ENCODE measurements at regions not wholly inside any gene's neighbourhood (a gene's known extent, or its start where the extent isn't known, plus 50 kb on each side); places are given as distances from the start of the nearest gene placed in this dataset.

- ATAC-seq (no peak), DNase-seq (no peak)
- H3K9me3 ChIP-seq: no peaks in the 10 kb centered on the region
- intact Hi-C loops (cut with DNase I): loop anchor here in 1 of 2 donors (10.0 kb wide), 1 partner anchor 372 kb away; no protein-coding TSS in a partner anchor
- TF ChIP-seq CTCF (IDR thresholded peaks at IDR 0.05) (no peak), POLR2A (IDR thresholded peaks at IDR 0.05) (no peak)
- no peaks in the 10 kb centered on the region for H3K4me1 ChIP-seq
- WGBS (ENCODE audit: insufficient coverage, low coverage, low lambda C conversion rate, missing lambda C conversion rate): 92% methylated on average over 2 of the region's 2 CpGs
- H3K27ac ChIP-seq: no peak overlapping the region
- H3K27me3 ChIP-seq: no peaks in the 10 kb centered on the region
- no peak overlapping the region for H3K4me3 ChIP-seq
- H3K36me3 ChIP-seq: no peaks in the 10 kb centered on the region
These were observed 150.2 kb upstream of the SLCO3A1 start for GRCh38 chr15:91703274-91703673.

- ATAC-seq: no peak
- Histone ChIP-seq H3K36me3 (no peaks in the 10 kb centered on the region), H3K27me3 (no peaks in the 10 kb centered on the region), H3K4me1 (no peaks in the 10 kb centered on the region), H3K27ac (no peak overlapping the region), H3K9me3 (no peaks in the 10 kb centered on the region), H3K4me3 (no peak overlapping the region)
- TF ChIP-seq POLR2A (IDR thresholded peaks at IDR 0.05) (no peak), CTCF (IDR thresholded peaks at IDR 0.05) (no peak)
- DNase-seq: no peak
- 64% methylated on average over 4 of the region's 5 CpGs for WGBS (ENCODE audit: insufficient coverage, low coverage, low lambda C conversion rate, missing lambda C conversion rate)
- intact Hi-C loops (cut with DNase I): loop anchor here in 1 of 2 donors (10.0 kb wide), 1 partner anchor 370 kb away; no protein-coding TSS in a partner anchor
These were observed 149.2 kb upstream of the SLCO3A1 start for GRCh38 chr15:91704343-91704742.

- TF ChIP-seq CTCF (IDR thresholded peaks at IDR 0.05) (peak; percentile 82 to 89 (median 88)), POLR2A (IDR thresholded peaks at IDR 0.05) (no peak)
- no peak overlapping the region for H3K4me3 ChIP-seq
- no peaks in the 10 kb centered on the region for H3K27me3 ChIP-seq
- WGBS (ENCODE audit: insufficient coverage, low coverage, low lambda C conversion rate, missing lambda C conversion rate): 17% methylated on average over 9 of the region's 9 CpGs
- no peaks in the 10 kb centered on the region for H3K4me1 ChIP-seq
- H3K27ac ChIP-seq: no peak overlapping the region
- peak; percentile 88 to 95 (median 93) for ATAC-seq
- no peaks in the 10 kb centered on the region for H3K36me3 ChIP-seq
- peak; percentile 61 to 74 (median 63) for DNase-seq
- H3K9me3 ChIP-seq: no peaks in the 10 kb centered on the region
- intact Hi-C loops (cut with DNase I): loop anchor here in 1 of 2 donors (10.0 kb wide), 1 partner anchor 368 kb away; no protein-coding TSS in a partner anchor
These were observed 147.0 kb upstream of the SLCO3A1 start for GRCh38 chr15:91706322-91707032.

- no peak for TF ChIP-seq POLR2A (IDR thresholded peaks at IDR 0.05)
- TF ChIP-seq CTCF (IDR thresholded peaks at IDR 0.05): no peak
- 33% methylated on average over 3 of the region's 3 CpGs for WGBS (ENCODE audit: insufficient coverage, low coverage, low lambda C conversion rate, missing lambda C conversion rate)
- Histone ChIP-seq H3K27ac (no peak overlapping the region), H3K4me3 (no peak overlapping the region), H3K36me3 (no peaks in the 10 kb centered on the region), H3K4me1 (no peaks in the 10 kb centered on the region), H3K9me3 (no peaks in the 10 kb centered on the region), H3K27me3 (no peaks in the 10 kb centered on the region)
- intact Hi-C loops (cut with DNase I): no loop called here
- ATAC-seq (no peak), DNase-seq (no peak)
These were observed 143.3 kb upstream of the SLCO3A1 start for GRCh38 chr15:91710080-91710698.
